ENCODE measurements at regions not wholly inside any gene's neighbourhood (a gene's known extent, or its start where the extent isn't known, plus 50 kb on each side); places are given as distances from the start of the nearest gene placed in this dataset.

- DNase-seq, result no peak
These were observed 489.3 kb downstream of the GALC start for GRCh38 chr14:87503711-87504110.

GRCh38 chr14:87497301-87497700 is 495.7 kb downstream of the GALC start:
- no peak for DNase-seq

- no peak for DNase-seq
These were observed 499.0 kb downstream of the GALC start for GRCh38 chr14:87494010-87494409.

- DNase-seq, result no peak
These were observed 500.4 kb downstream of the GALC start for GRCh38 chr14:87492561-87492960.

GRCh38 chr14:87491816-87492215 is 501.2 kb downstream of the GALC start:
- no peak for DNase-seq

GRCh38 chr14:87489196-87489819 is 503.7 kb downstream of the GALC start:
- DNase-seq, result no peak

GRCh38 chr14:87483271-87484260 is 509.4 kb downstream of the GALC start:
- no peak for DNase-seq

GRCh38 chr14:87468531-87468930 is 524.5 kb downstream of the GALC start:
- DNase-seq, result no peak

GRCh38 chr14:87467578-87467977 is 525.4 kb downstream of the GALC start:
- DNase-seq, result no peak

- no peak for DNase-seq
These were observed 527.2 kb downstream of the GALC start for GRCh38 chr14:87465770-87466169.

- DNase-seq, result no peak
These were observed 531.3 kb downstream of the GALC start for GRCh38 chr14:87461704-87462103.

- no peak for DNase-seq
These were observed 535.3 kb downstream of the GALC start for GRCh38 chr14:87457720-87458119.

- DNase-seq, result no peak
These were observed 542.8 kb downstream of the GALC start for GRCh38 chr14:87450193-87450592.

- no peak for DNase-seq
These were observed 544.0 kb downstream of the GALC start for GRCh38 chr14:87449016-87449415.

- no peak for DNase-seq
These were observed 549.2 kb downstream of the GALC start for GRCh38 chr14:87443787-87444186.

GRCh38 chr14:87443039-87443438 is 549.9 kb downstream of the GALC start:
- DNase-seq, result no peak

- no peak for DNase-seq
These were observed 555.8 kb downstream of the GALC start for GRCh38 chr14:87437158-87437557.

GRCh38 chr14:87434680-87435079 is 558.3 kb downstream of the GALC start:
- no peak for DNase-seq

- DNase-seq, result no peak
These were observed 559.0 kb downstream of the GALC start for GRCh38 chr14:87434011-87434410.

GRCh38 chr14:87432698-87433097 is 560.3 kb downstream of the GALC start:
- DNase-seq, result no peak

GRCh38 chr14:87430810-87431209 is 562.2 kb downstream of the GALC start:
- no peak for DNase-seq

GRCh38 chr14:87430214-87430613 is 562.8 kb downstream of the GALC start:
- no peak for DNase-seq

- no peak for DNase-seq
These were observed 573.1 kb downstream of the GALC start for GRCh38 chr14:87419925-87420324.

- DNase-seq, result no peak
These were observed 581.6 kb downstream of the GALC start for GRCh38 chr14:87411370-87411769.

Data from CD4-positive, alpha-beta T cell treated with Interleukin-12 subunit alpha and Interleukin-12 subunit beta, for 1 hour (primary cell).